ENCODE measurements at regions not wholly inside any gene's neighbourhood (a gene's known extent, or its start where the extent isn't known, plus 50 kb on each side); places are given as distances from the start of the nearest gene placed in this dataset.

DNA sequence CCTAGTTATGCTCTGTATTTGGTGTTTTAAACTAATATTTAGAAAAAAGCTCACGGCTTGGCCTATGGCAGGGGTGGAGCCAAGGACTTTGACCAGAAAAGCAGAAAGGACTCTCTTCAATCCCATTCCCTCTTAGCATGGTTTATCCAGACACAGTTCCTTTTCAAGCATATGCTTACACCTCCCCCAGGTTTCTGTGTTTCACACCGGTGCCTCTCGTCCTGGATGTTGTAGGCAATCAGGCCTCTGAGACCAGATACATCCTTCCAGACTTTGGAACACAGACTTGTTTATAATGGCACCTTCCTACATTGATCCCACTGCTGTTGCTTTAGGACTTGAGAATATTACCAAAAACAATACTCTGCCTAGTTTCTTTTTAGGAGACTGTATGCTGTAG is 440.5 kb upstream of the ARPP21 start:
- TF ChIP-seq GABPA (IDR thresholded peaks at IDR 0.05; ENCODE audit: low read depth) (no peak), POLR2AphosphoS5 (IDR thresholded peaks at IDR 0.05; ENCODE audit: low read depth) (no peak), SPI1 (IDR thresholded peaks at IDR 0.05; ENCODE audit: borderline replicate concordance, low read depth) (no peak)
- TF ChIP-seq, protein P1, sequence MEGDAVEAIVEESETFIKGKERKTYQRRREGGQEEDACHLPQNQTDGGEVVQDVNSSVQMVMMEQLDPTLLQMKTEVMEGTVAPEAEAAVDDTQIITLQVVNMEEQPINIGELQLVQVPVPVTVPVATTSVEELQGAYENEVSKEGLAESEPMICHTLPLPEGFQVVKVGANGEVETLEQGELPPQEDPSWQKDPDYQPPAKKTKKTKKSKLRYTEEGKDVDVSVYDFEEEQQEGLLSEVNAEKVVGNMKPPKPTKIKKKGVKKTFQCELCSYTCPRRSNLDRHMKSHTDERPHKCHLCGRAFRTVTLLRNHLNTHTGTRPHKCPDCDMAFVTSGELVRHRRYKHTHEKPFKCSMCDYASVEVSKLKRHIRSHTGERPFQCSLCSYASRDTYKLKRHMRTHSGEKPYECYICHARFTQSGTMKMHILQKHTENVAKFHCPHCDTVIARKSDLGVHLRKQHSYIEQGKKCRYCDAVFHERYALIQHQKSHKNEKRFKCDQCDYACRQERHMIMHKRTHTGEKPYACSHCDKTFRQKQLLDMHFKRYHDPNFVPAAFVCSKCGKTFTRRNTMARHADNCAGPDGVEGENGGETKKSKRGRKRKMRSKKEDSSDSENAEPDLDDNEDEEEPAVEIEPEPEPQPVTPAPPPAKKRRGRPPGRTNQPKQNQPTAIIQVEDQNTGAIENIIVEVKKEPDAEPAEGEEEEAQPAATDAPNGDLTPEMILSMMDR (IDR thresholded peaks at IDR 0.05; ENCODE audit: insufficient read depth, low read length), result no peak

All from HL-60 (cell line).